OCI-LY7 (cell line): ENCODE measurements at regions not wholly inside any gene's neighbourhood (a gene's known extent, or its start where the extent isn't known, plus 50 kb on each side); places are given as distances from the start of the nearest gene placed in this dataset.

ENCODE experiments used
- BruUV-seq: library from RNA; stranded (reverse); fragments of 400-500 nt; replicated peaks from 2 replicates; lab custom pipeline; 2021; lab: Mats Ljungman, UMichigan
- CTCF ChIA-PET: fragments of 300-600 bp; sonication (Branson Sonifier 250); formaldehyde crosslinking; loops from one replicate; lab custom pipeline; 2022; ENCODE audit warnings: antibody characterized with exemption; ENCODE audit not compliant: unreplicated experiment; lab: Charles Lee
- POLR2A ChIA-PET: fragments of 300-600 bp; sonication (Branson Sonifier 250); formaldehyde crosslinking; loops from one replicate; lab custom pipeline; 2022; ENCODE audit warnings: antibody characterized with exemption; lab: Charles Lee
- DNase-seq: peaks from one replicate; pipeline ENCODE4 v3.0.0-alpha.2; 2015; ENCODE audit warnings: low spot score
- H2AFZ ChIP-seq: fragments of 200-600 bp; sonication (generic), shearing (Covaris generic); 2 replicates; pipeline ENCODE4 v1.6.1; 2014; ENCODE audit warnings: mild to moderate bottlenecking, antibody characterized with exemption, low read length, moderate library complexity
- H3K27ac ChIP-seq: fragments of 200-600 bp; sonication (generic); 2 replicates; pipeline ENCODE4 v1.5.1; 2014; ENCODE audit warnings: mixed run types, low read depth, mild to moderate bottlenecking, moderate library complexity, low read length, inconsistent platforms; ENCODE audit not compliant: poor library complexity, severe bottlenecking
- H3K36me3 ChIP-seq: fragments of 200-600 bp; sonication (generic); 2 replicates; pipeline ENCODE4 v1.6.1; 2014; ENCODE audit warnings: mild to moderate bottlenecking, antibody characterized with exemption, low read length, moderate library complexity, mixed read lengths; ENCODE audit not compliant: insufficient read depth
- H3K4me1 ChIP-seq: fragments of 200-600 bp; sonication (generic); 2 replicates; pipeline ENCODE4 v1.5.1; 2014; ENCODE audit warnings: mild to moderate bottlenecking, low read length; ENCODE audit not compliant: insufficient read depth, poor library complexity, severe bottlenecking
- H3K4me2 ChIP-seq: fragments of 200-600 bp; sonication (generic); 2 replicates; pipeline ENCODE4 v1.6.1; 2014; ENCODE audit warnings: mild to moderate bottlenecking, low read length
- H3K4me3 ChIP-seq: fragments of 200-600 bp; sonication (generic); 2 replicates; pipeline ENCODE4 v1.5.1; 2014; ENCODE audit warnings: mild to moderate bottlenecking, low read depth, low read length; ENCODE audit not compliant: poor library complexity, severe bottlenecking
- H3K79me2 ChIP-seq: fragments of 200-600 bp; sonication (generic); 2 replicates; pipeline ENCODE4 v1.6.1; 2016; ENCODE audit warnings: low read depth, mild to moderate bottlenecking, low read length, moderate library complexity, mixed read lengths; ENCODE audit not compliant: insufficient read depth
- H3K9me2 ChIP-seq: fragments of 200-600 bp; sonication (generic); 2 replicates; pipeline ENCODE4 v1.6.1; 2016; ENCODE audit warnings: mild to moderate bottlenecking, low read length, mixed read lengths; ENCODE audit not compliant: insufficient read depth
- H3K9me3 ChIP-seq: fragments of 200-600 bp; sonication (generic); 2 replicates; pipeline ENCODE4 v1.6.1; 2014; ENCODE audit warnings: mild to moderate bottlenecking, mixed run types, low read length, mixed read lengths
- H4K20me1 ChIP-seq: fragments of 200-600 bp; sonication (generic); 2 replicates; pipeline ENCODE4 v1.6.1; 2014; ENCODE audit warnings: mild to moderate bottlenecking, antibody characterized with exemption, low read length, moderate library complexity, mixed read lengths; ENCODE audit not compliant: insufficient read depth
- CTCF ChIP-seq: fragments of 200-600 bp; sonication (generic); conservative IDR thresholded peaks from 2 replicates; pipeline ENCODE4 v1.5.1; 2014; ENCODE audit warnings: mild to moderate bottlenecking, antibody characterized with exemption, low read length, moderate library complexity, mixed read lengths
- EZH2phosphoT487 ChIP-seq: fragments of 200-600 bp; sonication (generic); IDR thresholded peaks from 2 replicates; pipeline ENCODE4 v1.6.1; 2018; ENCODE audit warnings: low read depth, borderline replicate concordance, mild to moderate bottlenecking, mixed run types, antibody characterized with exemption, low read length, moderate library complexity, mixed read lengths
- intact Hi-C: fragments of 100-400 bp; cut with micrococcal nuclease; formaldehyde crosslinking; loops from one replicate; pipeline ENCODE4 v1.10.0; 2022; ENCODE audit not compliant: unreplicated experiment

- no peaks in the 10 kb centered on the region for H3K9me3 ChIP-seq
- no TSS peak for BruUV-seq
- no peak overlapping the region for H3K4me3 ChIP-seq
- intact Hi-C loops, result no loop called here
- no peaks in the 10 kb centered on the region for H3K36me3 ChIP-seq
- H3K79me2 ChIP-seq, result no peaks in the 10 kb centered on the region
- H3K4me2 ChIP-seq, result no peak overlapping the region
- ChIA-PET POLR2A (no interaction called here), CTCF (no interaction called here)
- TF ChIP-seq EZH2phosphoT487, result no peak
- TF ChIP-seq CTCF, result no peak
- H3K9me2 ChIP-seq, result no peaks in the 10 kb centered on the region
- H2AFZ ChIP-seq, result no peak overlapping the region
- H3K4me1 ChIP-seq, result no peaks in the 10 kb centered on the region
- H3K27ac ChIP-seq, result no peak overlapping the region
- no peaks in the 10 kb centered on the region for H4K20me1 ChIP-seq
- no peak for DNase-seq
Observed at GRCh38 chr1:29441916-29442668, 205.8 kb downstream of the PTPRU start.

- Histone ChIP-seq H3K9me3 (no peaks in the 10 kb centered on the region), H2AFZ (no peak overlapping the region), H3K4me3 (no peak overlapping the region), H4K20me1 (no peaks in the 10 kb centered on the region), H3K27ac (no peak overlapping the region), H3K79me2 (no peaks in the 10 kb centered on the region), H3K36me3 (no peaks in the 10 kb centered on the region), H3K9me2 (no peaks in the 10 kb centered on the region), H3K4me1 (no peaks in the 10 kb centered on the region), H3K4me2 (no peak overlapping the region)
- DNase-seq, result no peak
- ChIA-PET POLR2A (interaction anchor here (1.0 kb wide), 1 partner anchor 8 kb away, joined by 3 read pairs; no protein-coding TSS in a partner anchor), CTCF (no interaction called here)
- no peak for TF ChIP-seq CTCF
- TF ChIP-seq EZH2phosphoT487, result no peak
- intact Hi-C loops, result no loop called here
- no TSS peak for BruUV-seq
Observed at GRCh38 chr1:29439615-29440014, 203.3 kb downstream of the PTPRU start.

GRCh38 chr1:29438991-29439390 is 202.7 kb downstream of the PTPRU start:
- intact Hi-C loops, result no loop called here
- H3K9me2 ChIP-seq, result no peaks in the 10 kb centered on the region
- ChIA-PET POLR2A (no interaction called here), CTCF (no interaction called here)
- H3K4me1 ChIP-seq, result no peaks in the 10 kb centered on the region
- H4K20me1 ChIP-seq, result no peaks in the 10 kb centered on the region
- no peak overlapping the region for H3K27ac ChIP-seq
- TF ChIP-seq EZH2phosphoT487 (no peak), CTCF (no peak)
- no TSS peak for BruUV-seq
- H3K4me2 ChIP-seq, result no peak overlapping the region
- no peaks in the 10 kb centered on the region for H3K36me3 ChIP-seq
- no peak overlapping the region for H2AFZ ChIP-seq
- no peak for DNase-seq
- no peaks in the 10 kb centered on the region for H3K9me3 ChIP-seq
- no peak overlapping the region for H3K4me3 ChIP-seq
- no peaks in the 10 kb centered on the region for H3K79me2 ChIP-seq
